ENCODE measurements at regions not wholly inside any gene's neighbourhood (a gene's known extent, or its start where the extent isn't known, plus 50 kb on each side); places are given as distances from the start of the nearest gene placed in this dataset.

- TF ChIP-seq, protein P1, sequence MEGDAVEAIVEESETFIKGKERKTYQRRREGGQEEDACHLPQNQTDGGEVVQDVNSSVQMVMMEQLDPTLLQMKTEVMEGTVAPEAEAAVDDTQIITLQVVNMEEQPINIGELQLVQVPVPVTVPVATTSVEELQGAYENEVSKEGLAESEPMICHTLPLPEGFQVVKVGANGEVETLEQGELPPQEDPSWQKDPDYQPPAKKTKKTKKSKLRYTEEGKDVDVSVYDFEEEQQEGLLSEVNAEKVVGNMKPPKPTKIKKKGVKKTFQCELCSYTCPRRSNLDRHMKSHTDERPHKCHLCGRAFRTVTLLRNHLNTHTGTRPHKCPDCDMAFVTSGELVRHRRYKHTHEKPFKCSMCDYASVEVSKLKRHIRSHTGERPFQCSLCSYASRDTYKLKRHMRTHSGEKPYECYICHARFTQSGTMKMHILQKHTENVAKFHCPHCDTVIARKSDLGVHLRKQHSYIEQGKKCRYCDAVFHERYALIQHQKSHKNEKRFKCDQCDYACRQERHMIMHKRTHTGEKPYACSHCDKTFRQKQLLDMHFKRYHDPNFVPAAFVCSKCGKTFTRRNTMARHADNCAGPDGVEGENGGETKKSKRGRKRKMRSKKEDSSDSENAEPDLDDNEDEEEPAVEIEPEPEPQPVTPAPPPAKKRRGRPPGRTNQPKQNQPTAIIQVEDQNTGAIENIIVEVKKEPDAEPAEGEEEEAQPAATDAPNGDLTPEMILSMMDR (IDR thresholded peaks at IDR 0.05 in 2 of 3, conservative IDR thresholded peaks at IDR 0.05 in 1 of 3; ENCODE audit: control insufficient read depth in 2 of 3, extremely low read depth in 1 of 3, insufficient read depth in 1 of 3, low read depth in 3 of 3, low read length in 3 of 3) = no peak
- no peak for TF ChIP-seq POLR2AphosphoS5 (IDR thresholded peaks at IDR 0.05; ENCODE audit: low read length)
- TF ChIP-seq, protein P2, sequence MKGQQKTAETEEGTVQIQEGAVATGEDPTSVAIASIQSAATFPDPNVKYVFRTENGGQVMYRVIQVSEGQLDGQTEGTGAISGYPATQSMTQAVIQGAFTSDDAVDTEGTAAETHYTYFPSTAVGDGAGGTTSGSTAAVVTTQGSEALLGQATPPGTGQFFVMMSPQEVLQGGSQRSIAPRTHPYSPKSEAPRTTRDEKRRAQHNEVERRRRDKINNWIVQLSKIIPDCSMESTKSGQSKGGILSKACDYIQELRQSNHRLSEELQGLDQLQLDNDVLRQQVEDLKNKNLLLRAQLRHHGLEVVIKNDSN (IDR thresholded peaks at IDR 0.05; ENCODE audit: borderline replicate concordance, extremely low read length, insufficient read depth, low read depth, low read length) = no peak
- TF ChIP-seq POLR2A (IDR thresholded peaks at IDR 0.05; ENCODE audit: low read depth, low read length) = no peak
- TF ChIP-seq, protein P3, sequence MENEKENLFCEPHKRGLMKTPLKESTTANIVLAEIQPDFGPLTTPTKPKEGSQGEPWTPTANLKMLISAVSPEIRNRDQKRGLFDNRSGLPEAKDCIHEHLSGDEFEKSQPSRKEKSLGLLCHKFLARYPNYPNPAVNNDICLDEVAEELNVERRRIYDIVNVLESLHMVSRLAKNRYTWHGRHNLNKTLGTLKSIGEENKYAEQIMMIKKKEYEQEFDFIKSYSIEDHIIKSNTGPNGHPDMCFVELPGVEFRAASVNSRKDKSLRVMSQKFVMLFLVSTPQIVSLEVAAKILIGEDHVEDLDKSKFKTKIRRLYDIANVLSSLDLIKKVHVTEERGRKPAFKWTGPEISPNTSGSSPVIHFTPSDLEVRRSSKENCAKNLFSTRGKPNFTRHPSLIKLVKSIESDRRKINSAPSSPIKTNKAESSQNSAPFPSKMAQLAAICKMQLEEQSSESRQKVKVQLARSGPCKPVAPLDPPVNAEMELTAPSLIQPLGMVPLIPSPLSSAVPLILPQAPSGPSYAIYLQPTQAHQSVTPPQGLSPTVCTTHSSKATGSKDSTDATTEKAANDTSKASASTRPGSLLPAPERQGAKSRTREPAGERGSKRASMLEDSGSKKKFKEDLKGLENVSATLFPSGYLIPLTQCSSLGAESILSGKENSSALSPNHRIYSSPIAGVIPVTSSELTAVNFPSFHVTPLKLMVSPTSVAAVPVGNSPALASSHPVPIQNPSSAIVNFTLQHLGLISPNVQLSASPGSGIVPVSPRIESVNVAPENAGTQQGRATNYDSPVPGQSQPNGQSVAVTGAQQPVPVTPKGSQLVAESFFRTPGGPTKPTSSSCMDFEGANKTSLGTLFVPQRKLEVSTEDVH (IDR thresholded peaks at IDR 0.05; ENCODE audit: low read depth, partially characterized antibody) = no peak
- TF ChIP-seq TAF1 (IDR thresholded peaks at IDR 0.05; ENCODE audit: borderline replicate concordance, low read depth, low read length) = no peak
- no peak for TF ChIP-seq ZNF217 (IDR thresholded peaks at IDR 0.05)
- TF ChIP-seq YBX1 (IDR thresholded peaks at IDR 0.05) = no peak
Observed at GRCh38 chr9:90105773-90106172, 501.0 kb downstream of the GADD45G start.
